HG03159 (cell line): ENCODE measurements at regions not wholly inside any gene's neighbourhood (a gene's known extent, or its start where the extent isn't known, plus 50 kb on each side); places are given as distances from the start of the nearest gene placed in this dataset.

ENCODE experiments used
- ATAC-seq: cut with Tn5 transposase; IDR thresholded peaks from one replicate; pipeline ENCODE4 v1.9.1; 2021; ENCODE audit warnings: mild to moderate bottlenecking, moderate library complexity; ENCODE audit not compliant: unreplicated experiment

- ATAC-seq = no peak
Observed at GRCh38 chr2:221270806-221271205, 301.3 kb downstream of the EPHA4 start.

DNA sequence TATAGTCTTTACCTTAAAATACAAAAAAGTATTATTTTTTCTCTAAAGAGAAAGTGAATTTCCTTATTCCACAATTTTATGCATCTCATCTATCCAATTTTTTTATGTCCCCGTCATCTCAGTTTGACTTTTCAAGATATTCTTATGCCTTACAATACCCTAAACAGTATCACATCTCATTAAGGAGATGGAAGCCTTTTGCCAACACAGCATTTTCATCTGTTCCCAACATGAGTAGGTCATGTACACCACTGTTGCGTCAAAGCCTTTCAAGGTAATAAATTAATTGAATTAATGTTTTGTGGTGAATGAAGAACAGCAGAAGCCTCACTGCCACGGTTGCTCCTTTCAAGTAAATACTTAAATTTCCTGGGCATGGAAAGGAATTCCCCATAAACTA lies 299.4 kb downstream of the EPHA4 start:
- no peak for ATAC-seq

GRCh38 chr2:221276033-221276432 lies 296.1 kb downstream of the EPHA4 start:
- no peak for ATAC-seq

DNA sequence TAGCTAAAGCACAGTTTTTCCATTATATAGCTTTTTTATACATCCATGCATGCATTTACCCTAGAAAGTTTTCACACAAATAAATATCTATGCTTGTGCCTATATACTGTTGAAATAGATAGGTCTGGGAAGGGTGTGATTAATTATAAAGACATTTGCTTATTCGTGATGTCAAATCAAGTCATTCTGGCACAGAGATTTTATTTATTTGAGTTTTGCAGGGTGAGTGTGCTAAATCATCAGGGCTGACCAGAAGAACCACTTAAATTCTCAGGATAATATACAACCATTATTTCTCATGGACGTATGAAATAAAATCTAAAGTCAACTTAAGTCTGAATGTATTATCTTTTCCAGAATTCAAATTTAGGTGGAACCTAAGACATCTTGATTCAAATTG lies 295.5 kb downstream of the EPHA4 start:
- no peak for ATAC-seq

GRCh38 chr2:221282386-221282785 lies 289.7 kb downstream of the EPHA4 start:
- ATAC-seq = no peak

DNA sequence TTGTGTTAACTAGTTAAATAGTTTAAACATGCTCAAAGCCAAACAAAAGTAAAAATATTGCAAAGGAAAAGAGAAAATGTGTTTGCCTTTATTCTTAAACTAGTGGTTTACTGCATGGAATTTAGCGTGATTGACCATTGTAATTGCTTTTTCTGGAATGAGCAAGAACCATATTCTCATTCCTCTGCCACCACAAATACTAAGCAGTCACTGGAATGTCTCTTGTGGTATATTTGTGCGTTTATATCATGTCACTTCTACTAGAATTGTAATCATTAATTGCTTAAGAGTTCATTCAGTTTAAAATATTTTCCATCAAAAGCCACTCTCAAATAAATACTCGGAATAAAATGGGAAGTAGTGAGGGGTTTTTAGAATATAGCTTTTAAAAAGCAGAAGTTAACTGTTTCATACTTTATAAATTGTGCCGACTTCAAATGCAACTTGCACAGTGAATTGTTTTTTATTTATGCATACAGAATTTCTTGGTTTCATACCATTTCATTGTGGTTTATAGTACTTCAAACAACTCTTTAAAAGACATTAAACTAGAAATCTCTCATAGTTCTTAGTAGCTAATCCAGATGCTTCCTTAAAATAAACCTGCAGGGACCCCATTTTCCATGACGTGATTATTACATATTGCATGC lies 288.1 kb downstream of the EPHA4 start:
- no peak for ATAC-seq

- ATAC-seq = no peak
Observed at GRCh38 chr2:221285148-221285547, 287.0 kb downstream of the EPHA4 start.

DNA sequence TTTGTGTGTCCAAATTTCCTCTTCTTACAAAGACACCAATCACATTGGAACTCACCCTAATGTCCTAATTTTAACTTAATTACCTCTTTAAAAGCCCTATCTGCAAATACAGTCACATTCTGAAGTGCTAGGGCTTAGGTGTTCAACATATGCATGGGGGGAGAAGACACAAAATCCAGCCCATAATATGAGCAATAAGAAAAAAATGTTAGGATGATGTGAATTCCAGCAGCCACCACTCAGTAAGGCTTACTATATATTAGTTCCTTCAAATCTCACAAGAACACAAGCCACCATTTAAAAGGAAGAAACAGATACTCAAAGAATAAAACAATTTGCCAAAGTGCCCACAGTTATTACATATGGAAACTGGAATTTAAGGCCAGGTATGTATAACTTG lies 285.7 kb downstream of the EPHA4 start:
- no peak for ATAC-seq

GRCh38 chr2:221289389-221289788 lies 282.7 kb downstream of the EPHA4 start:
- no peak for ATAC-seq

DNA sequence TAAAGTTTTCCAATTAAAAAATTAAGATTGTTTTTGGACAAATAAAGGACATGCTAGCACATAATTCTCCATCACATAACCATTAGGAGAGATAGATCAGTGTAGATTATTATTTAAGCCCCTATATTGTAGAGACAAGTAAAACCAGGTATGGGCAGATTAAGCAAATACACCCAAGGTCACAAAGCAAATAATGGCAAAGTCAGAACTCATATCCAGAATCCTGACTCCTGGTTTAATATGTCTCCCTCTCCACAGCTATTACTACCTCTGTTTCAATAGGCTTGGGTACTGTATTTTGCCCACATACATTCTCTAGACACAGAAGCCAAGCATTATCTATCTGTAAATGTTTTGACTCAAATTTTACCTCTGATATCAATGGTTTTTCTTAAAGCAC lies 282.3 kb downstream of the EPHA4 start:
- ATAC-seq = no peak

DNA sequence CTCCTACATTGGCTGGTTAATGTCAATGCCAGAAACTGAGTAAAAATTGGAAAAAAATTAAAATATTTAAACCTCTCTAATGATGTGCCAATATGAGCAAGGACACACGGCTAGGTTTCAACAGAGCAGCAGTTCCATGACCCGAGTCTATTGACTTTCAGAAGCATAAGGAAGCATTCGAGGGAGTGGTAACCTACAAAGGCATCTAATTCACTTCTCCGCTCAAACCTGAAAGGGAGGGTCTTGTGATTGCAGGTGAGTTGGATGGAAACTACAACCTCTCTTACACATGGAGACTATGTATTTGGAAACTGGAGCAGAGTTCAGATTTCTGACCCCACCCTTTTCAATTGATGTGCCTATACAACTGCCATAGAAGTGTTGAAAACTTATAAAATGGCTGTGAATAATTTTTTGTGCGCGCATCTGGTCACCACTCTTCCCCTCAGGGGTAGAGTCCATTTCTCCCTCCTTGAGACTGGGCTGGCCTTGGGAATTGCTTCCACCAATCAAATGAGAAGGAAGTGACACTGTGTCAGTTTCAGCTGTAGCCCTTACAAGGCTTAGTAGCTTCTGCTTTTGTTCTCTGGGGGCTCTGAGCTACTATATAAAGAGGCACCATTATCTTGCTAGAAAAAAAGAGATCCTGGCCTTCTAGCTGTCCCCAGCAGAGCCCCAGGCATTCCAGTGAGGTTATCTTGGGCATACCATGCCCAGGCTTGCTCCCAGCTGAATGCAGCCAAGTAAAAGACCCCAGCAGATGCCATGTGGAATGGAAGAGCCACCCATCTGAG lies 278.0 kb downstream of the EPHA4 start:
- no peak for ATAC-seq

GRCh38 chr2:221304916-221305315 lies 267.2 kb downstream of the EPHA4 start:
- ATAC-seq = no peak

DNA sequence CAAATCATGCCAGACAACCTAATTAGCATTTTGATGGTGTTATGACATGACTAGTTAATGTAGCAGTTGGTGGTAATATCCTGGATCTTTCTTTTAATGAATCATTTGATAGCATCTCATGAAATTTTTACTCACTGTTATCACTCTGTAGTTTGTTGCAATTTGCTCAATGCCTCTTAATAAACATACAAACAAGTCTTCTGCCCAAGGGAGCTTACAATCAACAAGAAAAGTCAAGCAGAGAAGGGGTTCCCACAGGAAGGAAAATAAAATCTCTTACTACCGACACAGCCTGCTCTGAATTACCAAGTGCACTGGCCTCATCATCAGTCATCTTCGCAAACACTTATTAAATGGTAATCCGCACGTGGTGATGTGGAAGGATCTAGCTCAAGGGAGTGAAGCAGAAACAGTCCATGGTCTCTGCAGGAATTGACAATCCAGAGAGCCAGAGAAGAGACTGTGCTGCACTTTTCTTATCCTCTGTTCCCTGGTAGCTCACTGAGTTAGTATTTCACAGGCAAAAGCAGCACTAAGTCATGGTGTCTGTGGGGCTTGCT lies 263.5 kb downstream of the EPHA4 start:
- no peak for ATAC-seq

GRCh38 chr2:221309892-221310583 lies 262.1 kb downstream of the EPHA4 start:
- no peak for ATAC-seq

GRCh38 chr2:221310730-221311129 lies 261.4 kb downstream of the EPHA4 start:
- ATAC-seq = no peak

DNA sequence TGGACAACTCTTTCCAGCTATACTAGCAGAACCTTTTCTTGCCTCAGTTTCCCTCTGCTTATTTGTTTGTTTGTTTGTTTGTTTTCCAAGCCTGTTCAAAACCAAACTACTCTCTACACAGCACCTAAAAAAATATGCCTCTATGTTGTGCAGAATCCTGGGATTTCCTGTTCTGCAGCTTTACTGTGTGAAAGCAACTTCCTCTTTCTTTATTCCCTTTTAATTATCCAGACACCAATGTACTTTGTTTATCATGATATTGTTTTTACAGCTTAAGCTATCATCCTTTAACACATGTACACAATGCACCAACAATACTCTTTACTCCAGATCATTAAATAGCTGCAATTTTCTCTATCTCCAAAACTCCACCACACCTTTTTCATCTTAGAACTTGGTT lies 259.5 kb downstream of the EPHA4 start:
- ATAC-seq = no peak

DNA sequence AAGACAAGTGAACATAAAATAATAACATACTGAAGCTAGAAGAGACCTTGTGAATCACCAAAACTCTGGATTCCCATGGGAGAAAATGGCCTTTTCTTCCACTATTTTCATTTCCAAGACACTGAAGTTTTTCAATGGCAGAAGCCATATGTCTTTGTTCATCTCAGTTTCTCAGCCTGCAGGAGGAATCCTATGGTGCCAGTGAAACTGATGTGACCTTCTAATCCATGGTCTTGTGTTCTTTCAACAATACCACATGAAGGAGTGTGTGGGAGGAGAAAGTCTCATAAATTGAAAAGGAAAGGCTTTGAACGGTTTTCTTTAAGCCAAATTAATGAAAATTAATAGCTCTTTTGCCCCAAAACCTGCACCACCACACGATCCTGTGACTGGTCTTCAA lies 257.3 kb downstream of the EPHA4 start:
- ATAC-seq = no peak

GRCh38 chr2:221318376-221319130 lies 253.6 kb downstream of the EPHA4 start:
- no peak for ATAC-seq

DNA sequence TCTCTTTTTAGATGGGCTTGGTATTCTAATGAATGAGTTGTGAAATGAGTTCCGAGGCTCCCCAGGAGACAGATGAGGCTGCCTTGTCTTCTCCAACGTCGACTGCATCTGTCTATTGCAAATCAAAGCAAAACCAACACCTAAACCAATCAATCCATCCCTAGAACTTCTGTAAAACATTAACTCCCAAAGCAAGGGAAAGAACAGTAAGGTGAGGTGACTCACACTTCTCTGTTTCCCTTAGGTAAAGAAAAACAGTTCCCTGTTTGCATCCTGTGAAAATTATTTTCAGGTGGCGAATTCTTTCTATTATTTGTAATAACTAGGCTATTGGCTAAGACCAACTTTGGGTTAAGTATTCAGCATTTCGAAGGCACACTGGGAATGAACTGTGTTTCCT lies 249.4 kb downstream of the EPHA4 start:
- ATAC-seq = no peak

DNA sequence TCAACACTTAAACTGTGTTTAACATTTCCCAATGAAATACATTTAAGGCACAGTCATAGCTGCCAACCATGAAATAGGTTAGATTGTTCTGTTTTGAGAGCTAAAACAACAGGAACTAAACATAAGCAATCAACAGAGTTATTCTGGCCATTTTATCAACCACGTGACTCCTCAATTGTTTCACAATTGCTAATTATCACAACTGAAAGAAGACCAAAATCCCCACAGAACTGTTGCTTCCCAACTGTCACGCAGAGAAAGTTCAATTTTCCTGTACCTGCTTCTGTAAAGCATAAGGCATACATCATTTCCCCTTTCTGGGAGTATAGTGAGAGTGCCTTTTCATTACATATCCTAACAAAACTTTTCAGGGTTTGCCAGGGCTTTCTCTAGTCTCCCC lies 248.6 kb downstream of the EPHA4 start:
- ATAC-seq = no peak

GRCh38 chr2:221330436-221330835 lies 241.7 kb downstream of the EPHA4 start:
- no peak for ATAC-seq
